ENCODE measurements at regions not wholly inside any gene's neighbourhood (a gene's known extent, or its start where the extent isn't known, plus 50 kb on each side); places are given as distances from the start of the nearest gene placed in this dataset.

DNA sequence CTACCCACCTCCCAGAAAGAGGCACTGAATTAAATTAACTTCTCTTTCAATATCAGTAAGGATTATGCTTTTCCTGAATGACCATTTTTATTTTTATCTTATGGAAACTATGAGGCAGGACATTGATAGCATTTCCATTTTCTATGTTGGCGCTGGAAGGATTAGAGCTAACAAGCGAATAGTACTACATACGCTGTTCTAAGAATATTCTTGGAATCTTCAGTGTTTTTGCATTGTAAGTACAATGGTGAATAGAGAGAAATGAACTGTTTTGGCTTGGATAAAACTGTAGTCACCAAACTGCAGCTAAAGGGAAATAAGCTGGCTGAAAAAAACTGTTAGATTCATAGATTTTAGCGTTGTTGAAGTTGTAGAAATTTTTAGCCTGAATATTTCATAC lies 779.0 kb upstream of the ADGRL4 start:
- TF ChIP-seq CTCF (IDR thresholded peaks at IDR 0.05; ENCODE audit: insufficient read depth, low read length) (no peak), REST (IDR thresholded peaks at IDR 0.05; ENCODE audit: insufficient replicate concordance, low read depth) (no peak)
